ENCODE measurements at regions not wholly inside any gene's neighbourhood (a gene's known extent, or its start where the extent isn't known, plus 50 kb on each side); places are given as distances from the start of the nearest gene placed in this dataset.

GRCh38 chr5:15080219-15080618 is 208.6 kb upstream of the ANKH start:
- Histone ChIP-seq H3K4me3 (no peak overlapping the region), H3K4me2 (ENCODE audit: unreplicated experiment) (no peak overlapping the region), H3K9me3 (ENCODE audit: low read depth) (no peaks in the 10 kb centered on the region), H3K27ac (no peak overlapping the region), H3K27me3 (replicated peaks; ENCODE audit: insufficient read depth) (peaks cover 22% of the 10 kb centered on the region), H3K9ac (no peak overlapping the region), H3K9me2 (ENCODE audit: insufficient read depth) (no peaks in the 10 kb centered on the region), H2AFZ (no peak overlapping the region), H3K36me3 (ENCODE audit: low read depth) (no peaks in the 10 kb centered on the region), H4K20me1 (ENCODE audit: insufficient read depth) (no peaks in the 10 kb centered on the region), H3F3A (ENCODE audit: insufficient read depth) (no peaks in the 10 kb centered on the region), H3K4me1 (ENCODE audit: insufficient read depth) (no peaks in the 10 kb centered on the region), H3K79me2 (ENCODE audit: insufficient read depth) (no peaks in the 10 kb centered on the region)
- no peak for DNase-seq
- in situ Hi-C loops (cut with MboI): no loop called here
- WGBS, 2 experiments (ENCODE audit: low coverage in 1 of 2, low lambda C conversion rate in 2 of 2, missing lambda C conversion rate in 2 of 2): 0% methylated on average over 1 of the region's 1 CpG
- TF ChIP-seq EZH2 (IDR thresholded peaks at IDR 0.05; ENCODE audit: insufficient read depth, poor library complexity, severe bottlenecking) (no peak), EZH2phosphoT487 (IDR thresholded peaks at IDR 0.05; ENCODE audit: insufficient read depth, low read depth) (no peak)

DNA sequence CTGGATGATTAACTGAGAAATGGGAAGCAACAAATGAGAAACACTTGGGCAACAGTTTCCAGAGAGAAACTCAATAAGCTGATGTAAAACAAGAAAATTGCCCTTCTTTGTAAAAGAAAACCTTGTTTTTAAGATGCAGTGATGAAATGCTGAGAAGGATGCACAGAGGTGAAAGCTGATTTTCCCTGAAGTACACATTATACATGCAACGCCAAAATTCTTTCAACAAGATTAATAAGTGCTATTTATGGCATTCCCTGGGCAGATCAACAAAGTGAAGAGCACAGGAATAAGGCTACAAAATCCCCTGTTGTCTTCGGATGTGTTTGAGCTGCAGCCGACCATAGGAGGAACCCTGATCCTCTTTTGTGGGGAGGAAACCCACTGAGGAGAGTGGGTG is 208.0 kb upstream of the ANKH start:
- no peak overlapping the region for H2AFZ ChIP-seq
- H3K36me3 ChIP-seq (ENCODE audit: low read depth): no peaks in the 10 kb centered on the region
- in situ Hi-C loops (cut with MboI): no loop called here
- H3K4me1 ChIP-seq (ENCODE audit: insufficient read depth): no peaks in the 10 kb centered on the region
- no peak overlapping the region for H3K4me3 ChIP-seq
- no peak for TF ChIP-seq EZH2 (IDR thresholded peaks at IDR 0.05; ENCODE audit: insufficient read depth, poor library complexity, severe bottlenecking)
- no peak for TF ChIP-seq EZH2phosphoT487 (IDR thresholded peaks at IDR 0.05; ENCODE audit: insufficient read depth, low read depth)
- no peak overlapping the region for H3K4me2 ChIP-seq (ENCODE audit: unreplicated experiment)
- no peaks in the 10 kb centered on the region for H3K79me2 ChIP-seq (ENCODE audit: insufficient read depth)
- no peaks in the 10 kb centered on the region for H4K20me1 ChIP-seq (ENCODE audit: insufficient read depth)
- 20 to 24% methylated on average over 3 of the region's 3 CpGs for WGBS, 2 experiments (ENCODE audit: low coverage in 1 of 2, low lambda C conversion rate in 2 of 2, missing lambda C conversion rate in 2 of 2)
- H3K27me3 ChIP-seq (replicated peaks; ENCODE audit: insufficient read depth): peaks cover 15% of the 10 kb centered on the region
- H3K9me3 ChIP-seq (ENCODE audit: low read depth): no peaks in the 10 kb centered on the region
- H3K27ac ChIP-seq: no peak overlapping the region
- H3K9ac ChIP-seq: no peak overlapping the region
- DNase-seq: no peak
- H3K9me2 ChIP-seq (ENCODE audit: insufficient read depth): no peaks in the 10 kb centered on the region
- no peaks in the 10 kb centered on the region for H3F3A ChIP-seq (ENCODE audit: insufficient read depth)

DNA sequence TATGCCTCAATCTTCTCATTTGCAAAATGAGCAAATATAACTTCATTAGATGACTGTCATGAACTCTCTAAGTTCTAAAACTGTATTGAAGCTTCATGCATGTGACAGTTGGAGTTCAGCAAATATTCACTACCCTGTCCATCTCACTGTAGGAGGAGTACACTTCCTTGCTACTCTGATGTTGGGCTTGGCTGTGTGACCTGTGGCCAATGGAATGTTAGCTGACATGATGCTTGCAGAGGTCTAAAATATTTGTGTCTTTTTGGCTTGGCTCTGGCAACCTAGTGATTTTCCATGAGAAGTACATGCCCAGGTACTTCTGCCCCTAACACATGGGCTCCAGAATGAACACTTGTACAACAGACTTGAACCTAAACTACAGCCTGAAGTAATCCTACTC is 203.1 kb upstream of the ANKH start:
- in situ Hi-C loops (cut with MboI): no loop called here
- no peak overlapping the region for H3K27ac ChIP-seq

GRCh38 chr5:15073453-15073852 is 201.9 kb upstream of the ANKH start:
- no peak overlapping the region for H2AFZ ChIP-seq
- no peak overlapping the region for H3K4me2 ChIP-seq (ENCODE audit: unreplicated experiment)
- in situ Hi-C loops (cut with MboI): no loop called here
- H3K79me2 ChIP-seq (ENCODE audit: insufficient read depth): no peaks in the 10 kb centered on the region
- WGBS, 2 experiments (ENCODE audit: low coverage in 1 of 2, low lambda C conversion rate in 2 of 2, missing lambda C conversion rate in 2 of 2): 27 to 34% methylated on average over 3 of the region's 3 CpGs
- TF ChIP-seq EZH2phosphoT487 (IDR thresholded peaks at IDR 0.05; ENCODE audit: insufficient read depth, low read depth): no peak
- H3F3A ChIP-seq (ENCODE audit: insufficient read depth): no peaks in the 10 kb centered on the region
- no peak overlapping the region for H3K4me3 ChIP-seq
- no peaks in the 10 kb centered on the region for H3K36me3 ChIP-seq (ENCODE audit: low read depth)
- H3K9me3 ChIP-seq (ENCODE audit: low read depth): no peaks in the 10 kb centered on the region
- no peaks in the 10 kb centered on the region; the same call in 1 of the 2 replicates for H3K27me3 ChIP-seq (replicated peaks; ENCODE audit: insufficient read depth)
- H3K9me2 ChIP-seq (ENCODE audit: insufficient read depth): no peaks in the 10 kb centered on the region
- H3K4me1 ChIP-seq (ENCODE audit: insufficient read depth): no peaks in the 10 kb centered on the region
- no peak overlapping the region for H3K27ac ChIP-seq
- no peaks in the 10 kb centered on the region for H4K20me1 ChIP-seq (ENCODE audit: insufficient read depth)
- no peak for DNase-seq
- no peak overlapping the region for H3K9ac ChIP-seq

More for the DNA sequence above, 203.1 kb upstream of the ANKH start:
- Histone ChIP-seq H3K4me2 (ENCODE audit: unreplicated experiment) (no peak overlapping the region), H3F3A (ENCODE audit: insufficient read depth) (no peaks in the 10 kb centered on the region), H3K79me2 (ENCODE audit: insufficient read depth) (no peaks in the 10 kb centered on the region), H3K9me2 (ENCODE audit: insufficient read depth) (no peaks in the 10 kb centered on the region), H3K9me3 (ENCODE audit: low read depth) (no peaks in the 10 kb centered on the region), H3K4me1 (ENCODE audit: insufficient read depth) (no peaks in the 10 kb centered on the region), H4K20me1 (ENCODE audit: insufficient read depth) (no peaks in the 10 kb centered on the region), H3K9ac (no peak overlapping the region), H3K36me3 (ENCODE audit: low read depth) (no peaks in the 10 kb centered on the region), H3K27me3 (replicated peaks; ENCODE audit: insufficient read depth) (no peaks in the 10 kb centered on the region; the same call in 1 of the 2 replicates), H2AFZ (no peak overlapping the region), H3K4me3 (no peak overlapping the region)
- TF ChIP-seq EZH2phosphoT487 (IDR thresholded peaks at IDR 0.05; ENCODE audit: insufficient read depth, low read depth) (no peak), EZH2 (IDR thresholded peaks at IDR 0.05; ENCODE audit: insufficient read depth, poor library complexity, severe bottlenecking) (no peak)
- DNase-seq: peak; percentile 12

DNA sequence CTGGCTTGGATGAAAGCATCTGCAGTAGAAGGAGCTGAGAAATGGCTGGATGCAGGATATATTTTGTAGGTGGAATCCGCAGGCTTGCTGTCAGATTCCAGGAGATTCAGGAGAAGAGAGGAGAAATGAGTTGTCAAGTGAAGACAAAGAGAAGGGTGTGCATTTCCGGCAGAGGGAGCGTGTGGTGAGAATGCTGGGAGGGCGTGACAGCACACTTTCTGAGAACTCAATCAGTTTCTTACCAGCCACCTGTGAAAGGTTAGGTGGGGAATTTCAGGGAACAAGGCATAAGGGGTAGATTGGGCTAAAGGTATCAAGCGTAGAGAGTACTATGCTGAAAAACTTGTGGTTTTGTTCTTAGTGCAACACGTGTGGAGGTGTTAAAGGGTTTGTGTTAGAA is 199.3 kb upstream of the ANKH start:
- H4K20me1 ChIP-seq (ENCODE audit: insufficient read depth): no peaks in the 10 kb centered on the region
- no peaks in the 10 kb centered on the region for H3K4me1 ChIP-seq (ENCODE audit: insufficient read depth)
- no peaks in the 10 kb centered on the region for H3K36me3 ChIP-seq (ENCODE audit: low read depth)
- no peaks in the 10 kb centered on the region for H3K27me3 ChIP-seq (replicated peaks; ENCODE audit: insufficient read depth)
- H2AFZ ChIP-seq: no peak overlapping the region
- 36 to 43% methylated on average over 6 of the region's 6 CpGs for WGBS, 2 experiments (ENCODE audit: low coverage in 1 of 2, low lambda C conversion rate in 2 of 2, missing lambda C conversion rate in 2 of 2)
- H3K9me3 ChIP-seq (ENCODE audit: low read depth): no peaks in the 10 kb centered on the region
- TF ChIP-seq EZH2phosphoT487 (IDR thresholded peaks at IDR 0.05; ENCODE audit: insufficient read depth, low read depth) (no peak), EZH2 (IDR thresholded peaks at IDR 0.05; ENCODE audit: insufficient read depth, poor library complexity, severe bottlenecking) (no peak)
- in situ Hi-C loops (cut with MboI): no loop called here
- no peak overlapping the region for H3K4me2 ChIP-seq (ENCODE audit: unreplicated experiment)
- H3K27ac ChIP-seq: no peak overlapping the region
- H3K79me2 ChIP-seq (ENCODE audit: insufficient read depth): no peaks in the 10 kb centered on the region
- H3K4me3 ChIP-seq: no peak overlapping the region
- no peaks in the 10 kb centered on the region for H3F3A ChIP-seq (ENCODE audit: insufficient read depth)
- no peak overlapping the region for H3K9ac ChIP-seq
- no peaks in the 10 kb centered on the region for H3K9me2 ChIP-seq (ENCODE audit: insufficient read depth)
- DNase-seq: no peak
